ENCODE measurements at regions not wholly inside any gene's neighbourhood (a gene's known extent, or its start where the extent isn't known, plus 50 kb on each side); places are given as distances from the start of the nearest gene placed in this dataset.

GRCh38 chr3:127358641-127359040, 70.8 kb upstream of the PRR20G start:
- Mint-ChIP-seq H3K4me3 (no peak overlapping the region), H3K9me3 (peaks cover 0 to 26% (median 12%) of the 10 kb centered on the region in 8 donors), H3K4me1 (no peaks in the 10 kb centered on the region), H3K27ac (no peak overlapping the region), H3K27me3 (peaks cover 2 to 8% of the 10 kb centered on the region in 2 donors), H3K36me3 (no peaks in the 10 kb centered on the region)
- CTCF ChIA-PET (ENCODE audit: partially characterized antibody) = no interaction called here
- Histone ChIP-seq H3K36me3 (ENCODE audit: insufficient read depth, low read length) (no peaks in the 10 kb centered on the region), H3K4me1 (ENCODE audit: insufficient read depth, low read length) (no peaks in the 10 kb centered on the region), H3K9me3 (ENCODE audit: control insufficient read depth in 1 of 2, low read length in 2 of 2) (peaks cover 0 to 10% of the 10 kb centered on the region in 2 donors), H3K27ac (ENCODE audit: low read depth, low read length) (no peak overlapping the region), H3K4me3 (ENCODE audit: low read length in 2 of 2) (no peak overlapping the region), H3K27me3 (ENCODE audit: insufficient read depth, low read length) (no peaks in the 10 kb centered on the region)
- POLR2A ChIA-PET (ENCODE audit: partially characterized antibody) = no interaction called here
- DNase-seq = no peak
- intact Hi-C loops (cut with micrococcal nuclease) = no loop called here

- intact Hi-C loops (cut with micrococcal nuclease) = no loop called here
- no peaks in the 10 kb centered on the region for H3K27me3 ChIP-seq (ENCODE audit: insufficient read depth, low read length)
- no peaks in the 10 kb centered on the region for H3K4me1 Mint-ChIP-seq
- no peaks in the 10 kb centered on the region for H3K36me3 ChIP-seq (ENCODE audit: insufficient read depth, low read length)
- no peak overlapping the region for H3K4me3 ChIP-seq (ENCODE audit: low read length in 2 of 2)
- no peak overlapping the region for H3K27ac ChIP-seq (ENCODE audit: low read depth, low read length)
- CTCF ChIA-PET (ENCODE audit: partially characterized antibody) = no interaction called here
- H3K27ac Mint-ChIP-seq = no peak overlapping the region
- no peaks in the 10 kb centered on the region for H3K36me3 Mint-ChIP-seq
- no peak for DNase-seq
- H3K27me3 Mint-ChIP-seq = peaks cover 2 to 8% of the 10 kb centered on the region in 2 donors
- POLR2A ChIA-PET (ENCODE audit: partially characterized antibody) = no interaction called here
- H3K9me3 ChIP-seq (ENCODE audit: control insufficient read depth in 1 of 2, low read length in 2 of 2) = peaks cover 0 to 10% of the 10 kb centered on the region in 2 donors
- H3K4me1 ChIP-seq (ENCODE audit: insufficient read depth, low read length) = no peaks in the 10 kb centered on the region
- peaks cover 0 to 26% (median 12%) of the 10 kb centered on the region in 8 donors for H3K9me3 Mint-ChIP-seq
- H3K4me3 Mint-ChIP-seq = no peak overlapping the region
Measured at GRCh38 chr3:127356381-127356780, 68.5 kb upstream of the PRR20G start.

GRCh38 chr3:127354761-127355160, 66.9 kb upstream of the PRR20G start:
- Mint-ChIP-seq H3K4me1 (no peaks in the 10 kb centered on the region), H3K27ac (no peak overlapping the region), H3K9me3 (peaks cover 0 to 26% (median 12%) of the 10 kb centered on the region in 8 donors), H3K36me3 (no peaks in the 10 kb centered on the region), H3K4me3 (no peak overlapping the region), H3K27me3 (peaks cover 7 to 8% of the 10 kb centered on the region in 2 donors)
- Histone ChIP-seq H3K27ac (ENCODE audit: low read depth, low read length) (no peak overlapping the region), H3K9me3 (ENCODE audit: control insufficient read depth in 1 of 2, low read length in 2 of 2) (peaks cover 0 to 10% of the 10 kb centered on the region in 2 donors), H3K4me1 (ENCODE audit: insufficient read depth, low read length) (no peaks in the 10 kb centered on the region), H3K36me3 (ENCODE audit: insufficient read depth, low read length) (no peaks in the 10 kb centered on the region), H3K27me3 (ENCODE audit: insufficient read depth, low read length) (no peaks in the 10 kb centered on the region), H3K4me3 (ENCODE audit: low read length in 2 of 2) (no peak overlapping the region)
- ChIA-PET CTCF (ENCODE audit: partially characterized antibody) (no interaction called here), POLR2A (ENCODE audit: partially characterized antibody) (no interaction called here)
- intact Hi-C loops (cut with micrococcal nuclease) = no loop called here
- no peak for DNase-seq

DNA sequence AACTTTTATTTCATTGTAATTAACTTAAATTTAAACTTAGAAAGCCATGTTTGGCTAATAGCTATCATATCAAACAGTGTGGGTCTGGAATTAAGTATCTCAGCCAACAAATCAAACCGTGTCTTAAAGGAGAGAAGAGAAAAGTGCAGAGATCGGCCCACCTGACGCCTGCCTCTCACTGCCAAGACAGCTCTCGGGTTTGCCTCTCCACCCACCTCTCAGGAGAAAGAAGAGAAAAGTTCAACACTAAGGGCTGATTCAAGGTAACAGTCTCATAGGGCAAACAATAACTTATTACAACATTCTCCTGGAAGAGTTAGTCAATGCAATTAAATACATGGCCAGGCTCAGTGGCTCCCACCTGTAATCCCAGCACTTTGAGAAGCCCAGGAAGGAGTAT, 64.8 kb upstream of the PRR20G start:
- H3K27me3 Mint-ChIP-seq = peaks cover 2 to 5% of the 10 kb centered on the region in 2 donors
- Histone ChIP-seq H3K4me1 (ENCODE audit: insufficient read depth, low read length) (no peaks in the 10 kb centered on the region), H3K36me3 (ENCODE audit: insufficient read depth, low read length) (no peaks in the 10 kb centered on the region), H3K9me3 (ENCODE audit: control insufficient read depth in 1 of 2, low read length in 2 of 2) (peaks cover 0 to 10% of the 10 kb centered on the region in 2 donors), H3K27ac (ENCODE audit: low read depth, low read length) (no peak overlapping the region), H3K4me3 (ENCODE audit: low read length in 2 of 2) (no peak overlapping the region), H3K27me3 (ENCODE audit: insufficient read depth, low read length) (no peaks in the 10 kb centered on the region)
- H3K36me3 Mint-ChIP-seq = no peaks in the 10 kb centered on the region
- ChIA-PET CTCF (ENCODE audit: partially characterized antibody) (no interaction called here), POLR2A (ENCODE audit: partially characterized antibody) (no interaction called here)
- H3K27ac Mint-ChIP-seq = no peak overlapping the region
- no peak overlapping the region for H3K4me3 Mint-ChIP-seq
- H3K4me1 Mint-ChIP-seq = no peaks in the 10 kb centered on the region
- intact Hi-C loops (cut with micrococcal nuclease) = no loop called here
- DNase-seq = no peak
- H3K9me3 Mint-ChIP-seq = peaks cover 0 to 21% (median 11%) of the 10 kb centered on the region in 8 donors

GRCh38 chr3:127351775-127352350, 64.0 kb upstream of the PRR20G start:
- Mint-ChIP-seq H3K36me3 (no peaks in the 10 kb centered on the region), H3K4me3 (no peak overlapping the region), H3K27ac (no peak overlapping the region), H3K27me3 (peaks cover 0 to 5% of the 10 kb centered on the region in 2 donors), H3K9me3 (peaks cover 0 to 20% (median 4%) of the 10 kb centered on the region in 8 donors), H3K4me1 (no peaks in the 10 kb centered on the region)
- H3K4me3 ChIP-seq (ENCODE audit: low read length in 2 of 2) = no peak overlapping the region
- ChIA-PET POLR2A (ENCODE audit: partially characterized antibody) (no interaction called here), CTCF (ENCODE audit: partially characterized antibody) (no interaction called here)
- DNase-seq = no peak
- no peaks in the 10 kb centered on the region for H3K36me3 ChIP-seq (ENCODE audit: insufficient read depth, low read length)
- H3K27ac ChIP-seq (ENCODE audit: low read depth, low read length) = no peak overlapping the region
- no peaks in the 10 kb centered on the region for H3K27me3 ChIP-seq (ENCODE audit: insufficient read depth, low read length)
- H3K4me1 ChIP-seq (ENCODE audit: insufficient read depth, low read length) = no peaks in the 10 kb centered on the region
- intact Hi-C loops (cut with micrococcal nuclease) = no loop called here
- peaks cover 0 to 8% of the 10 kb centered on the region in 2 donors for H3K9me3 ChIP-seq (ENCODE audit: control insufficient read depth in 1 of 2, low read length in 2 of 2)

DNA sequence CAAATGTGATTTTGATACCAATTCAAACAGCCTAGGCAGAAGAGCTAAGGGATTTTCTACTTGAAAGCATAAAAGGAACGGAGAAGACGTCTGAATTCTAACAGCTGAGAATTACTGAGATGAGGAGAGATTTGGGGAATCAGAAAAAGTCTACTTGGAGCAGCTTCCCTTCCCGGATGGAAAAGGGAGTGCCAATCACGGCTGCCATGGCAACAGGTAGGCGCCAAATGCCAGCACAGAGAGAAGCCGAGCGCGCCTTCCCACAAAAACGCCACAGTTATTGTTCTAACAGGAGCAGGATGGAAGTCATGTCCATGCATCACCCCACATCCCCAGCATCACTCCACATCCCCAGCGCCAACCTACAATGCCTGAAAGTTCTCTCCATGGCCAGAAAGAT, 63.5 kb upstream of the PRR20G start:
- CTCF ChIA-PET (ENCODE audit: partially characterized antibody) = no interaction called here
- no peak overlapping the region for H3K4me3 Mint-ChIP-seq

GRCh38 chr3:127350172-127351050, 62.6 kb upstream of the PRR20G start:
- Mint-ChIP-seq H3K27ac (no peak overlapping the region), H3K4me1 (no peaks in the 10 kb centered on the region), H3K4me3 (no peak overlapping the region), H3K36me3 (no peaks in the 10 kb centered on the region), H3K27me3 (peaks cover 4 to 5% of the 10 kb centered on the region in 2 donors), H3K9me3 (peaks cover 0 to 12% (median under 1%) of the 10 kb centered on the region in 8 donors)
- H3K27ac ChIP-seq (ENCODE audit: low read depth, low read length) = no peak overlapping the region
- H3K4me1 ChIP-seq (ENCODE audit: insufficient read depth, low read length) = no peaks in the 10 kb centered on the region
- H3K9me3 ChIP-seq (ENCODE audit: control insufficient read depth in 1 of 2, low read length in 2 of 2) = no peaks in the 10 kb centered on the region
- no peaks in the 10 kb centered on the region for H3K36me3 ChIP-seq (ENCODE audit: insufficient read depth, low read length)
- no peaks in the 10 kb centered on the region for H3K27me3 ChIP-seq (ENCODE audit: insufficient read depth, low read length)
- DNase-seq = no peak
- intact Hi-C loops (cut with micrococcal nuclease) = no loop called here
- POLR2A ChIA-PET (ENCODE audit: partially characterized antibody) = no interaction called here
- CTCF ChIA-PET (ENCODE audit: partially characterized antibody) = no interaction called here
- no peak overlapping the region for H3K4me3 ChIP-seq (ENCODE audit: low read length in 2 of 2)

More for the DNA sequence above, 63.5 kb upstream of the PRR20G start:
- H3K27ac ChIP-seq (ENCODE audit: low read depth, low read length) = no peak overlapping the region
- no peaks in the 10 kb centered on the region for H3K36me3 Mint-ChIP-seq
- no peak overlapping the region for H3K27ac Mint-ChIP-seq
- H3K9me3 Mint-ChIP-seq = peaks cover 0 to 18% (median 4%) of the 10 kb centered on the region in 8 donors
- DNase-seq = no peak
- POLR2A ChIA-PET (ENCODE audit: partially characterized antibody) = no interaction called here
- H3K4me1 ChIP-seq (ENCODE audit: insufficient read depth, low read length) = no peaks in the 10 kb centered on the region
- peaks cover 0 to 3% of the 10 kb centered on the region in 2 donors for H3K9me3 ChIP-seq (ENCODE audit: control insufficient read depth in 1 of 2, low read length in 2 of 2)
- no peaks in the 10 kb centered on the region for H3K36me3 ChIP-seq (ENCODE audit: insufficient read depth, low read length)
- H3K4me3 ChIP-seq (ENCODE audit: low read length in 2 of 2) = no peak overlapping the region
- no peaks in the 10 kb centered on the region for H3K4me1 Mint-ChIP-seq
- H3K27me3 Mint-ChIP-seq = peaks cover 0 to 5% of the 10 kb centered on the region in 2 donors
- intact Hi-C loops (cut with micrococcal nuclease) = no loop called here
- H3K27me3 ChIP-seq (ENCODE audit: insufficient read depth, low read length) = no peaks in the 10 kb centered on the region

Measured in CD4-positive, alpha-beta memory T cell (primary cell).